ENCODE measurements at regions not wholly inside any gene's neighbourhood (a gene's known extent, or its start where the extent isn't known, plus 50 kb on each side); places are given as distances from the start of the nearest gene placed in this dataset.

- no peak for TF ChIP-seq YY1 (IDR thresholded peaks at IDR 0.05; ENCODE audit: low read depth, low read length)
- no peak for TF ChIP-seq ZNF217 (IDR thresholded peaks at IDR 0.05)
- TF ChIP-seq HDAC6 (IDR thresholded peaks at IDR 0.05; ENCODE audit: unreplicated experiment): no peak
- no peak for TF ChIP-seq SREBF2 (IDR thresholded peaks at IDR 0.05; ENCODE audit: low read length)
- no peak for TF ChIP-seq POLR2AphosphoS5 (IDR thresholded peaks at IDR 0.05; ENCODE audit: low read length)
- TF ChIP-seq, protein P1, sequence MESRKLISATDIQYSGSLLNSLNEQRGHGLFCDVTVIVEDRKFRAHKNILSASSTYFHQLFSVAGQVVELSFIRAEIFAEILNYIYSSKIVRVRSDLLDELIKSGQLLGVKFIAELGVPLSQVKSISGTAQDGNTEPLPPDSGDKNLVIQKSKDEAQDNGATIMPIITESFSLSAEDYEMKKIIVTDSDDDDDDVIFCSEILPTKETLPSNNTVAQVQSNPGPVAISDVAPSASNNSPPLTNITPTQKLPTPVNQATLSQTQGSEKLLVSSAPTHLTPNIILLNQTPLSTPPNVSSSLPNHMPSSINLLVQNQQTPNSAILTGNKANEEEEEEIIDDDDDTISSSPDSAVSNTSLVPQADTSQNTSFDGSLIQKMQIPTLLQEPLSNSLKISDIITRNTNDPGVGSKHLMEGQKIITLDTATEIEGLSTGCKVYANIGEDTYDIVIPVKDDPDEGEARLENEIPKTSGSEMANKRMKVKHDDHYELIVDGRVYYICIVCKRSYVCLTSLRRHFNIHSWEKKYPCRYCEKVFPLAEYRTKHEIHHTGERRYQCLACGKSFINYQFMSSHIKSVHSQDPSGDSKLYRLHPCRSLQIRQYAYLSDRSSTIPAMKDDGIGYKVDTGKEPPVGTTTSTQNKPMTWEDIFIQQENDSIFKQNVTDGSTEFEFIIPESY (IDR thresholded peaks at IDR 0.05): no peak
- TF ChIP-seq, protein P2, sequence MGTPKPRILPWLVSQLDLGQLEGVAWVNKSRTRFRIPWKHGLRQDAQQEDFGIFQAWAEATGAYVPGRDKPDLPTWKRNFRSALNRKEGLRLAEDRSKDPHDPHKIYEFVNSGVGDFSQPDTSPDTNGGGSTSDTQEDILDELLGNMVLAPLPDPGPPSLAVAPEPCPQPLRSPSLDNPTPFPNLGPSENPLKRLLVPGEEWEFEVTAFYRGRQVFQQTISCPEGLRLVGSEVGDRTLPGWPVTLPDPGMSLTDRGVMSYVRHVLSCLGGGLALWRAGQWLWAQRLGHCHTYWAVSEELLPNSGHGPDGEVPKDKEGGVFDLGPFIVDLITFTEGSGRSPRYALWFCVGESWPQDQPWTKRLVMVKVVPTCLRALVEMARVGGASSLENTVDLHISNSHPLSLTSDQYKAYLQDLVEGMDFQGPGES (IDR thresholded peaks at IDR 0.05): no peak
- no peak for TF ChIP-seq SIX5 (IDR thresholded peaks at IDR 0.05; ENCODE audit: low read depth, low read length, severe bottlenecking)
- no peak for TF ChIP-seq POLR2A (IDR thresholded peaks at IDR 0.05; ENCODE audit: low read depth, low read length)
- TF ChIP-seq, protein P3, sequence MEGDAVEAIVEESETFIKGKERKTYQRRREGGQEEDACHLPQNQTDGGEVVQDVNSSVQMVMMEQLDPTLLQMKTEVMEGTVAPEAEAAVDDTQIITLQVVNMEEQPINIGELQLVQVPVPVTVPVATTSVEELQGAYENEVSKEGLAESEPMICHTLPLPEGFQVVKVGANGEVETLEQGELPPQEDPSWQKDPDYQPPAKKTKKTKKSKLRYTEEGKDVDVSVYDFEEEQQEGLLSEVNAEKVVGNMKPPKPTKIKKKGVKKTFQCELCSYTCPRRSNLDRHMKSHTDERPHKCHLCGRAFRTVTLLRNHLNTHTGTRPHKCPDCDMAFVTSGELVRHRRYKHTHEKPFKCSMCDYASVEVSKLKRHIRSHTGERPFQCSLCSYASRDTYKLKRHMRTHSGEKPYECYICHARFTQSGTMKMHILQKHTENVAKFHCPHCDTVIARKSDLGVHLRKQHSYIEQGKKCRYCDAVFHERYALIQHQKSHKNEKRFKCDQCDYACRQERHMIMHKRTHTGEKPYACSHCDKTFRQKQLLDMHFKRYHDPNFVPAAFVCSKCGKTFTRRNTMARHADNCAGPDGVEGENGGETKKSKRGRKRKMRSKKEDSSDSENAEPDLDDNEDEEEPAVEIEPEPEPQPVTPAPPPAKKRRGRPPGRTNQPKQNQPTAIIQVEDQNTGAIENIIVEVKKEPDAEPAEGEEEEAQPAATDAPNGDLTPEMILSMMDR (IDR thresholded peaks at IDR 0.05 in 2 of 3, conservative IDR thresholded peaks at IDR 0.05 in 1 of 3; ENCODE audit: control insufficient read depth in 2 of 3, extremely low read depth in 1 of 3, insufficient read depth in 1 of 3, low read depth in 3 of 3, low read length in 3 of 3): no peak
- no peak for TF ChIP-seq ZNF274 (IDR thresholded peaks at IDR 0.05; ENCODE audit: insufficient read depth, insufficient read length)
- TF ChIP-seq ELK1 (IDR thresholded peaks at IDR 0.05; ENCODE audit: low read depth, low read length): no peak
- no peak for TF ChIP-seq CHD2 (IDR thresholded peaks at IDR 0.05; ENCODE audit: borderline replicate concordance, low read depth, low read length)
These were observed 2024.5 kb upstream of the ADGRL3 start for GRCh38 chr4:59175617-59176016.

All from GM12878 (cell line).